Keratinocyte (primary cell): ENCODE measurements at regions not wholly inside any gene's neighbourhood (a gene's known extent, or its start where the extent isn't known, plus 50 kb on each side); places are given as distances from the start of the nearest gene placed in this dataset.
A peak's percentile ranks its signal among the peaks of the same experiment; 100 is the strongest.

Source experiments
- DNase-seq: peaks from one replicate; pipeline ENCODE4 v3.0.0-alpha.2; 2011; ENCODE audit warnings: low read depth, missing footprints, low spot score
- FAIRE-seq: peaks from 2 replicates; lab custom pipeline; 2011; peaks lifted over from hg19 to GRCh38; lab: Jason Lieb, UNC
- H2AFZ ChIP-seq: 2 replicates; pipeline ENCODE4 v1.6.0; 2012; ENCODE audit warnings: low read length, control low read depth, inconsistent platforms; ENCODE audit not compliant: control insufficient read depth
- H3K27ac ChIP-seq: 2 replicates; pipeline ENCODE4 v1.5.1; 2011; ENCODE audit warnings: low read length; ENCODE audit not compliant: control insufficient read depth, insufficient read depth
- H3K27me3 ChIP-seq: 3 replicates; pipeline ENCODE4 v1.6.0; 2011; ENCODE audit warnings: low read length; ENCODE audit not compliant: control insufficient read depth, insufficient read depth; ENCODE audit errors: extremely low read depth
- H3K36me3 ChIP-seq, 2 experiments: 2 replicates in 1 of 2; 3 replicates in 1 of 2; pipeline ENCODE4 v1.5.1; 2011; ENCODE audit warnings: low read length in 2 of 2, mild to moderate bottlenecking in 1 of 2; ENCODE audit not compliant: control insufficient read depth in 2 of 2, insufficient read depth in 2 of 2; ENCODE audit errors: extremely low read depth in 1 of 2
- H3K4me1 ChIP-seq: 3 replicates; pipeline ENCODE4 v1.5.1; 2011; ENCODE audit warnings: low read length; ENCODE audit not compliant: control insufficient read depth, insufficient read depth; ENCODE audit errors: extremely low read depth
- H3K4me2 ChIP-seq: 3 replicates; pipeline ENCODE4 v1.6.0; 2011; ENCODE audit warnings: low read depth, low read length; ENCODE audit not compliant: control insufficient read depth, insufficient read depth; ENCODE audit errors: extremely low read depth
- H3K4me3 ChIP-seq, 3 experiments: fragments of 200-600 bp in 1 of 3; sonication (generic) in 1 of 3; 2 replicates in 2 of 3; 3 replicates in 1 of 3; pipeline ENCODE4 v1.5.1; 2011 to 2016; ENCODE audit warnings: low read length in 3 of 3, mild to moderate bottlenecking in 3 of 3, control low read depth in 2 of 3, inconsistent platforms in 1 of 3, low read depth in 1 of 3, mixed read lengths in 1 of 3, mixed run types in 1 of 3, moderate library complexity in 1 of 3; ENCODE audit not compliant: control insufficient read depth in 2 of 3, insufficient read depth in 2 of 3; ENCODE audit errors: extremely low read depth in 1 of 3
- H3K79me2 ChIP-seq: 2 replicates; pipeline ENCODE4 v1.6.0; 2012; ENCODE audit warnings: low read length; ENCODE audit not compliant: control insufficient read depth, insufficient read depth
- H3K9ac ChIP-seq: 3 replicates; pipeline ENCODE4 v1.6.0; 2011; ENCODE audit warnings: low read length; ENCODE audit not compliant: control insufficient read depth, insufficient read depth; ENCODE audit errors: extremely low read depth
- H3K9me1 ChIP-seq: 3 replicates; pipeline ENCODE4 v1.6.0; 2011; ENCODE audit warnings: low read length; ENCODE audit not compliant: control insufficient read depth, insufficient read depth; ENCODE audit errors: extremely low read depth
- H3K9me3 ChIP-seq: 2 replicates; pipeline ENCODE4 v1.5.1; 2012; ENCODE audit warnings: low read depth, low read length; ENCODE audit not compliant: control insufficient read depth
- H4K20me1 ChIP-seq: 3 replicates; pipeline ENCODE4 v1.6.0; 2011; ENCODE audit warnings: low read length; ENCODE audit not compliant: control insufficient read depth, insufficient read depth; ENCODE audit errors: extremely low read depth
- CTCF ChIP-seq, 3 experiments: IDR thresholded peaks in 1 of 3; conservative IDR thresholded peaks in 1 of 3; optimal IDR thresholded peaks in 1 of 3; 2 replicates in 2 of 3; 3 replicates in 1 of 3; pipeline versions ENCODE3 to v1.5.1; 2011; ENCODE audit warnings: low read length in 3 of 3, mild to moderate bottlenecking in 3 of 3, moderate library complexity in 2 of 3, control low read depth in 1 of 3, inconsistent platforms in 1 of 3; ENCODE audit not compliant: insufficient read depth in 2 of 3; ENCODE audit errors: extremely low read depth in 1 of 3
- EZH2 ChIP-seq: IDR thresholded peaks from one replicate; pipeline ENCODE4 v1.6.1; 2012; ENCODE audit warnings: inconsistent platforms, mild to moderate bottlenecking, low read length, moderate library complexity
- dilution Hi-C: fragments of 300-500 bp; cut with MboI; formaldehyde crosslinking; loops from one replicate; pipeline ENCODE4 v1.7.0; 2020; ENCODE audit warnings: low sequenced_read_pairs; ENCODE audit not compliant: extremely low pct_ligation_motif_present

- DNase-seq (peak; percentile 64), FAIRE-seq (no peak)
- H3K36me3 ChIP-seq = no peaks in the 10 kb centered on the region
- TF ChIP-seq CTCF (optimal IDR thresholded peaks at IDR 0.05 in 1 of 3, IDR thresholded peaks at IDR 0.05 in 1 of 3, conservative IDR thresholded peaks at IDR 0.05 in 1 of 3; ENCODE audit: extremely low read depth in 1 of 3, insufficient read depth in 2 of 3, low read length in 3 of 3) (no peak), EZH2 (no peak)
- H3K79me2 ChIP-seq = no peaks in the 10 kb centered on the region
- H3K4me1 ChIP-seq = peaks cover 41% of the 10 kb centered on the region
- peak overlapping the region; percentile 100 for H3K27ac ChIP-seq
- no peak overlapping the region for H2AFZ ChIP-seq
- H3K9ac ChIP-seq = peak overlapping the region; percentile 83
- no peaks in the 10 kb centered on the region for H3K27me3 ChIP-seq
- H3K9me1 ChIP-seq = no peaks in the 10 kb centered on the region
- H4K20me1 ChIP-seq = no peaks in the 10 kb centered on the region
- peak overlapping the region in 1 of 3 experiments; percentile 23 for H3K4me3 ChIP-seq
- no peaks in the 10 kb centered on the region for H3K9me3 ChIP-seq
- H3K4me2 ChIP-seq = peak overlapping the region; percentile 79
- dilution Hi-C loops = no loop called here
Observed at GRCh38 chr12:28033538-28033915, 61.0 kb upstream of the PTHLH start.

GRCh38 chr12:28034271-28034670 is 61.7 kb upstream of the PTHLH start:
- dilution Hi-C loops = no loop called here
- Histone ChIP-seq H3K79me2 (no peaks in the 10 kb centered on the region), H2AFZ (no peak overlapping the region), H3K27ac (peak overlapping the region; percentile 100), H3K9me3 (no peaks in the 10 kb centered on the region), H3K9me1 (no peaks in the 10 kb centered on the region), H3K27me3 (no peaks in the 10 kb centered on the region), H3K9ac (peak overlapping the region; percentile 83), H4K20me1 (no peaks in the 10 kb centered on the region), H3K4me2 (peak overlapping the region; percentile 79), H3K4me3 (no peak overlapping the region), H3K4me1 (peaks cover 41% of the 10 kb centered on the region), H3K36me3 (no peaks in the 10 kb centered on the region)
- TF ChIP-seq EZH2 (no peak), CTCF (optimal IDR thresholded peaks at IDR 0.05 in 1 of 3, IDR thresholded peaks at IDR 0.05 in 1 of 3, conservative IDR thresholded peaks at IDR 0.05 in 1 of 3; ENCODE audit: extremely low read depth in 1 of 3, insufficient read depth in 2 of 3, low read length in 3 of 3) (no peak)
- no peak for DNase-seq
- peak; percentile 66 for FAIRE-seq
